ENCODE measurements at regions not wholly inside any gene's neighbourhood (a gene's known extent, or its start where the extent isn't known, plus 50 kb on each side); places are given as distances from the start of the nearest gene placed in this dataset.
A peak's percentile ranks its signal among the peaks of the same experiment; 100 is the strongest.
"Not testable (repeated sequence)": the region's sequence is repeated elsewhere in the genome, so short reads cannot be mapped to it uniquely, and the experiment has no call there.

- in situ Hi-C loops (cut with HindIII; ENCODE audit: low sequenced_read_pairs), result no loop called here
- no peak for DNase-seq (ENCODE audit: low spot score)
Observed at GRCh38 chr13:85204668-85205344, 594.4 kb downstream of the SLITRK6 start.

GRCh38 chr13:85197431-85197830 is 601.8 kb downstream of the SLITRK6 start:
- in situ Hi-C loops (cut with HindIII; ENCODE audit: low sequenced_read_pairs), result no loop called here
- DNase-seq (ENCODE audit: low spot score), result no peak

GRCh38 chr13:85194482-85194881 is 604.7 kb downstream of the SLITRK6 start:
- in situ Hi-C loops (cut with HindIII; ENCODE audit: low sequenced_read_pairs), result no loop called here
- DNase-seq (ENCODE audit: low spot score), result no peak

GRCh38 chr13:85191996-85192718 is 607.1 kb downstream of the SLITRK6 start:
- in situ Hi-C loops (cut with HindIII; ENCODE audit: low sequenced_read_pairs), result no loop called here
- DNase-seq (ENCODE audit: low spot score), result no peak

- in situ Hi-C loops (cut with HindIII; ENCODE audit: low sequenced_read_pairs), result no loop called here
Observed at GRCh38 chr13:85186356-85187045, 612.7 kb downstream of the SLITRK6 start.

GRCh38 chr13:85174291-85174690 is 624.9 kb downstream of the SLITRK6 start:
- no peak for DNase-seq (ENCODE audit: low spot score)
- in situ Hi-C loops (cut with HindIII; ENCODE audit: low sequenced_read_pairs), result no loop called here

More at GRCh38 chr13:85186356-85187045, 612.7 kb downstream of the SLITRK6 start:
- peak; percentile 52 for DNase-seq (ENCODE audit: low spot score)

GRCh38 chr13:85170372-85170771 is 628.8 kb downstream of the SLITRK6 start:
- DNase-seq (ENCODE audit: low spot score), result no peak
- in situ Hi-C loops (cut with HindIII; ENCODE audit: low sequenced_read_pairs), result no loop called here

- in situ Hi-C loops (cut with HindIII; ENCODE audit: low sequenced_read_pairs), result no loop called here
Observed at GRCh38 chr13:85166891-85167290, 632.3 kb downstream of the SLITRK6 start.

GRCh38 chr13:85163063-85163462 is 636.2 kb downstream of the SLITRK6 start:
- no peak for DNase-seq (ENCODE audit: low spot score)
- in situ Hi-C loops (cut with HindIII; ENCODE audit: low sequenced_read_pairs), result no loop called here

More at GRCh38 chr13:85166891-85167290, 632.3 kb downstream of the SLITRK6 start:
- DNase-seq (ENCODE audit: low spot score), result no peak

- in situ Hi-C loops (cut with HindIII; ENCODE audit: low sequenced_read_pairs), result no loop called here
- DNase-seq (ENCODE audit: low spot score), result peak; percentile 98
Observed at GRCh38 chr13:85148009-85148408, 651.2 kb downstream of the SLITRK6 start.

- DNase-seq (ENCODE audit: low spot score), result no peak
- in situ Hi-C loops (cut with HindIII; ENCODE audit: low sequenced_read_pairs), result no loop called here
Observed at GRCh38 chr13:85142351-85142927, 656.8 kb downstream of the SLITRK6 start.

GRCh38 chr13:85141401-85141800 is 657.8 kb downstream of the SLITRK6 start:
- no peak for DNase-seq (ENCODE audit: low spot score)
- in situ Hi-C loops (cut with HindIII; ENCODE audit: low sequenced_read_pairs), result no loop called here

GRCh38 chr13:85140192-85140591 is 659.0 kb downstream of the SLITRK6 start:
- in situ Hi-C loops (cut with HindIII; ENCODE audit: low sequenced_read_pairs), result no loop called here
- no peak for DNase-seq (ENCODE audit: low spot score)

GRCh38 chr13:85137516-85137915 is 661.7 kb downstream of the SLITRK6 start:
- DNase-seq (ENCODE audit: low spot score), result no peak
- in situ Hi-C loops (cut with HindIII; ENCODE audit: low sequenced_read_pairs), result no loop called here

GRCh38 chr13:85132986-85133385 is 666.2 kb downstream of the SLITRK6 start:
- in situ Hi-C loops (cut with HindIII; ENCODE audit: low sequenced_read_pairs), result no loop called here
- no peak for DNase-seq (ENCODE audit: low spot score)

- DNase-seq (ENCODE audit: low spot score); in situ Hi-C loops (cut with HindIII; ENCODE audit: low sequenced_read_pairs): not testable (repeated sequence)
Observed at GRCh38 chr13:85123501-85123900, 675.7 kb downstream of the SLITRK6 start.

GRCh38 chr13:85108356-85108755 is 690.9 kb downstream of the SLITRK6 start:
- no peak for DNase-seq (ENCODE audit: low spot score)
- in situ Hi-C loops (cut with HindIII; ENCODE audit: low sequenced_read_pairs), result no loop called here

- no peak for DNase-seq (ENCODE audit: low spot score)
- in situ Hi-C loops (cut with HindIII; ENCODE audit: low sequenced_read_pairs), result no loop called here
Observed at GRCh38 chr13:85099245-85099644, 700.0 kb downstream of the SLITRK6 start.

- DNase-seq (ENCODE audit: low spot score), result no peak
- in situ Hi-C loops (cut with HindIII; ENCODE audit: low sequenced_read_pairs), result no loop called here
Observed at GRCh38 chr13:85095418-85096272, 703.6 kb downstream of the SLITRK6 start.

Measured in G401 (cell line).